GM23338 (cell line): ENCODE measurements at regions not wholly inside any gene's neighbourhood (a gene's known extent, or its start where the extent isn't known, plus 50 kb on each side); places are given as distances from the start of the nearest gene placed in this dataset.

Experiments used
- ATAC-seq: fragments of 200-7000 bp; cut with Tn5 transposase; 3 replicates; pipeline ENCODE4 v1.9.1; 2020
- DNase-seq: peaks from one replicate; pipeline ENCODE4 v3.0.0-alpha.2; 2015; ENCODE audit warnings: low spot score
- H2AFZ ChIP-seq: fragments of 200-600 bp; sonication (generic); 2 replicates; pipeline ENCODE4 v1.8.0; 2016; ENCODE audit warnings: antibody characterized with exemption, mild to moderate bottlenecking, moderate library complexity
- H3F3A ChIP-seq: fragments of 200-600 bp; sonication (generic); replicated peaks from 2 replicates; pipeline ENCODE4 v1.8.0; 2017; ENCODE audit warnings: antibody characterized with exemption, mixed run types, low read depth
- H3K27ac ChIP-seq: fragments of 200-600 bp; sonication (generic); 2 replicates; pipeline ENCODE4 v1.6.1; 2016; ENCODE audit warnings: low read depth
- H3K27me3 ChIP-seq: fragments of 200-600 bp; sonication (generic); 2 replicates; pipeline ENCODE4 v1.8.0; 2016; ENCODE audit warnings: mild to moderate bottlenecking, mixed run types, moderate library complexity; ENCODE audit not compliant: insufficient read depth
- H3K36me3 ChIP-seq: fragments of 200-600 bp; sonication (generic); 2 replicates; pipeline ENCODE4 v1.8.0; 2016; ENCODE audit warnings: mild to moderate bottlenecking; ENCODE audit not compliant: insufficient read depth
- H3K4me1 ChIP-seq: fragments of 200-600 bp; sonication (generic); 2 replicates; pipeline ENCODE4 v1.8.0; 2016; ENCODE audit warnings: mild to moderate bottlenecking, moderate library complexity; ENCODE audit not compliant: insufficient read depth
- H3K4me2 ChIP-seq: fragments of 200-600 bp; sonication (generic); 2 replicates; pipeline ENCODE4 v1.7.1; 2017; ENCODE audit warnings: mixed run types
- H3K4me3 ChIP-seq: fragments of 200-600 bp; sonication (generic); 2 replicates; pipeline ENCODE4 v1.6.1; 2016; ENCODE audit warnings: mixed run types
- H3K79me2 ChIP-seq: fragments of 200-600 bp; sonication (generic); replicated peaks from 2 replicates; pipeline ENCODE4 v1.8.0; 2017; ENCODE audit warnings: mild to moderate bottlenecking; ENCODE audit not compliant: insufficient read depth
- H3K9me2 ChIP-seq: fragments of 200-600 bp; sonication (generic); 2 replicates; pipeline ENCODE4 v1.8.0; 2017; ENCODE audit not compliant: insufficient read depth
- H4K20me1 ChIP-seq: fragments of 200-600 bp; sonication (generic); replicated peaks from 2 replicates; pipeline ENCODE4 v1.8.0; 2017; ENCODE audit warnings: mild to moderate bottlenecking; ENCODE audit not compliant: insufficient read depth
- H3K27ac Mint-ChIP-seq: 2 replicates; pipeline ENCODE4 v1.8.0; 2020; ENCODE audit warnings: inconsistent platforms, mild to moderate bottlenecking, moderate library complexity, mixed read lengths
- H3K27me3 Mint-ChIP-seq: 3 replicates; pipeline ENCODE4 v1.8.0; 2022; ENCODE audit warnings: low read depth, mild to moderate bottlenecking, moderate library complexity, mixed read lengths, inconsistent platforms; ENCODE audit not compliant: insufficient read depth, poor library complexity
- H3K36me3 Mint-ChIP-seq: 3 replicates; pipeline ENCODE4 v1.8.0; 2021; ENCODE audit warnings: low read depth, mild to moderate bottlenecking, inconsistent platforms, moderate library complexity, mixed read lengths
- H3K4me1 Mint-ChIP-seq: 3 replicates; pipeline ENCODE4 v1.8.0; 2020; ENCODE audit warnings: mild to moderate bottlenecking, inconsistent platforms, mixed read lengths
- H3K4me3 Mint-ChIP-seq: 3 replicates; pipeline ENCODE4 v1.8.0; 2021; ENCODE audit warnings: moderate library complexity, mild to moderate bottlenecking, inconsistent platforms, mixed read lengths
- H3K9me3 Mint-ChIP-seq: 3 replicates; pipeline ENCODE4 v1.8.0; 2020; ENCODE audit warnings: moderate library complexity, mild to moderate bottlenecking, inconsistent platforms, mixed read lengths
- CTCF ChIP-seq, 2 experiments: fragments of 200-600 bp in 1 of 2; sonication (generic) in 1 of 2; conservative IDR thresholded peaks; 2 replicates each; pipeline versions ENCODE4 v1.5.1 to v1.6.1; 2016 to 2017; ENCODE audit warnings: antibody characterized with exemption in 2 of 2, low read depth in 2 of 2, mild to moderate bottlenecking in 2 of 2, moderate library complexity in 1 of 2
- EZH2 ChIP-seq: fragments of 200-600 bp; sonication (generic); IDR thresholded peaks from one replicate; pipeline ENCODE4 v1.8.0; 2017; ENCODE audit warnings: antibody characterized with exemption, mild to moderate bottlenecking, low read depth; ENCODE audit not compliant: unreplicated experiment
- JUNB ChIP-seq: IDR thresholded peaks from one replicate; pipeline ENCODE4 v1.6.1; 2016; ENCODE audit warnings: antibody characterized with exemption; ENCODE audit not compliant: unreplicated experiment
- NANOG ChIP-seq: IDR thresholded peaks from 2 replicates; pipeline ENCODE4 v1.6.1; 2016; ENCODE audit warnings: antibody characterized with exemption, borderline replicate concordance
- POLR2AphosphoS5 ChIP-seq: IDR thresholded peaks from 2 replicates; pipeline ENCODE4 v1.6.1; 2016; ENCODE audit warnings: antibody characterized with exemption, low read depth
- STAT1 ChIP-seq: IDR thresholded peaks from one replicate; pipeline ENCODE4 v1.6.1; 2016; ENCODE audit warnings: antibody characterized with exemption; ENCODE audit not compliant: unreplicated experiment
- ZNF114 ChIP-seq: fragments of 250-450 bp; sonication (Bioruptor Pico); IDR thresholded peaks from 2 replicates; pipeline ENCODE4 v1.5.0; 2020; ENCODE audit warnings: mild to moderate bottlenecking, moderate library complexity
- ZNF462 ChIP-seq: fragments of 250-450 bp; sonication (Bioruptor Pico); IDR thresholded peaks from 2 replicates; pipeline ENCODE4 v1.5.0; 2020; ENCODE audit warnings: mild to moderate bottlenecking, moderate library complexity

GRCh38 chr2:128901572-128902391 lies 583.1 kb upstream of the HS6ST1 start:
- H3K27me3 ChIP-seq: no peaks in the 10 kb centered on the region
- H3K36me3 Mint-ChIP-seq: peaks cover 3% of the 10 kb centered on the region; the same call in 2 of the 3 replicates
- H3K27me3 Mint-ChIP-seq: peaks cover 8% of the 10 kb centered on the region
- no peaks in the 10 kb centered on the region for H3K9me2 ChIP-seq
- no peak overlapping the region for H3K27ac ChIP-seq
- no peak overlapping the region for H3K27ac Mint-ChIP-seq
- ATAC-seq: peak; percentile 77
- no peaks in the 10 kb centered on the region for H3F3A ChIP-seq
- H3K4me3 Mint-ChIP-seq: no peak overlapping the region
- no peaks in the 10 kb centered on the region for H4K20me1 ChIP-seq
- H3K9me3 Mint-ChIP-seq: peaks cover 22% of the 10 kb centered on the region; the same call in 2 of the 3 replicates
- H2AFZ ChIP-seq: peak overlapping the region; percentile 88
- H3K4me1 ChIP-seq: no peaks in the 10 kb centered on the region
- H3K4me1 Mint-ChIP-seq: no peaks in the 10 kb centered on the region; the same call in 2 of the 3 replicates
- TF ChIP-seq ZNF114 (CRISPR knock-in tag) (no peak), STAT1 (no peak), EZH2 (no peak), NANOG (no peak), POLR2AphosphoS5 (no peak), ZNF462 (CRISPR knock-in tag) (no peak), CTCF (conservative IDR thresholded peaks at IDR 0.05; ENCODE audit: low read depth in 2 of 2) (no peak), JUNB (no peak)
- H3K36me3 ChIP-seq: no peaks in the 10 kb centered on the region; the same call in 1 of the 2 replicates
- H3K79me2 ChIP-seq: no peaks in the 10 kb centered on the region
- H3K4me2 ChIP-seq: no peak overlapping the region
- DNase-seq: peak; percentile 17
- H3K4me3 ChIP-seq: no peak overlapping the region
